GM10248 (cell line): ENCODE measurements at regions not wholly inside any gene's neighbourhood (a gene's known extent, or its start where the extent isn't known, plus 50 kb on each side); places are given as distances from the start of the nearest gene placed in this dataset.
"Not testable (repeated sequence)": the region's sequence is repeated elsewhere in the genome, so short reads cannot be mapped to it uniquely, and the experiment has no call there.

Experiments
- CTCF ChIA-PET: fragments of 300-600 bp; sonication (Branson Sonifier 250); formaldehyde crosslinking; extraction: SDS; loops from one replicate; lab custom pipeline; 2021; ENCODE audit warnings: antibody characterized with exemption; lab: Yijun Ruan, JAX
- POLR2A ChIA-PET: fragments of 350-650 bp; sonication (Branson Sonifier 250); formaldehyde crosslinking; extraction: SDS; loops from one replicate; lab custom pipeline; 2020; ENCODE audit warnings: antibody characterized with exemption; lab: Yijun Ruan, JAX
- DNase-seq: peaks from one replicate; pipeline ENCODE4 v3.0.0; 2012; ENCODE audit errors: extremely low spot score
- TF ChIP-seq, protein P1 (sequence below): IDR thresholded peaks from 2 replicates; pipeline ENCODE4 v1.5.1; 2012; ENCODE audit warnings: mild to moderate bottlenecking, low read depth; ENCODE audit errors: extremely low read depth, missing control alignments, control extremely low read depth

DNA sequence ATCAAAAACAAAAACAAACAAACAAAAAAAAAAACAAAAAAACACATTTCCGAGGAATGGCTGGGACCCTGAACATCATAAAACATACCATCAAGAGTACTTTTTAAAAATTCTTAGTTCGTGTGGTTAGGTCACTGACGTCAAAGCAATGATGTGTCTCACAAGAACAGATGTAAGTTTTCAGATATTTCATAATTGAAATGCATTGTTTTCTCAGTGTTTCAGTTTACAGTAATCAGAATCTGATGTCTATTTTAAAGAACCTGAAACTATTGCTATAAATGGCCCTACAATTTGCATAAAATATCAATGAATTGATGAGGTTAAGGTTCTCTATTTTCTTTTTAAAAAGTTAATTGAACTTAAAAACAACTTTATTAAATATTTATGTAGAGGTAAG is 103.7 kb upstream of the HGF start:
- CTCF ChIA-PET, result interaction anchor here (0.7 kb wide), 1 partner anchor 42 kb away, joined by 3 read pairs; no protein-coding TSS in a partner anchor
- TF ChIP-seq, protein P1, sequence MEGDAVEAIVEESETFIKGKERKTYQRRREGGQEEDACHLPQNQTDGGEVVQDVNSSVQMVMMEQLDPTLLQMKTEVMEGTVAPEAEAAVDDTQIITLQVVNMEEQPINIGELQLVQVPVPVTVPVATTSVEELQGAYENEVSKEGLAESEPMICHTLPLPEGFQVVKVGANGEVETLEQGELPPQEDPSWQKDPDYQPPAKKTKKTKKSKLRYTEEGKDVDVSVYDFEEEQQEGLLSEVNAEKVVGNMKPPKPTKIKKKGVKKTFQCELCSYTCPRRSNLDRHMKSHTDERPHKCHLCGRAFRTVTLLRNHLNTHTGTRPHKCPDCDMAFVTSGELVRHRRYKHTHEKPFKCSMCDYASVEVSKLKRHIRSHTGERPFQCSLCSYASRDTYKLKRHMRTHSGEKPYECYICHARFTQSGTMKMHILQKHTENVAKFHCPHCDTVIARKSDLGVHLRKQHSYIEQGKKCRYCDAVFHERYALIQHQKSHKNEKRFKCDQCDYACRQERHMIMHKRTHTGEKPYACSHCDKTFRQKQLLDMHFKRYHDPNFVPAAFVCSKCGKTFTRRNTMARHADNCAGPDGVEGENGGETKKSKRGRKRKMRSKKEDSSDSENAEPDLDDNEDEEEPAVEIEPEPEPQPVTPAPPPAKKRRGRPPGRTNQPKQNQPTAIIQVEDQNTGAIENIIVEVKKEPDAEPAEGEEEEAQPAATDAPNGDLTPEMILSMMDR, result no peak
- POLR2A ChIA-PET, result no interaction called here
- DNase-seq, result no peak

DNA sequence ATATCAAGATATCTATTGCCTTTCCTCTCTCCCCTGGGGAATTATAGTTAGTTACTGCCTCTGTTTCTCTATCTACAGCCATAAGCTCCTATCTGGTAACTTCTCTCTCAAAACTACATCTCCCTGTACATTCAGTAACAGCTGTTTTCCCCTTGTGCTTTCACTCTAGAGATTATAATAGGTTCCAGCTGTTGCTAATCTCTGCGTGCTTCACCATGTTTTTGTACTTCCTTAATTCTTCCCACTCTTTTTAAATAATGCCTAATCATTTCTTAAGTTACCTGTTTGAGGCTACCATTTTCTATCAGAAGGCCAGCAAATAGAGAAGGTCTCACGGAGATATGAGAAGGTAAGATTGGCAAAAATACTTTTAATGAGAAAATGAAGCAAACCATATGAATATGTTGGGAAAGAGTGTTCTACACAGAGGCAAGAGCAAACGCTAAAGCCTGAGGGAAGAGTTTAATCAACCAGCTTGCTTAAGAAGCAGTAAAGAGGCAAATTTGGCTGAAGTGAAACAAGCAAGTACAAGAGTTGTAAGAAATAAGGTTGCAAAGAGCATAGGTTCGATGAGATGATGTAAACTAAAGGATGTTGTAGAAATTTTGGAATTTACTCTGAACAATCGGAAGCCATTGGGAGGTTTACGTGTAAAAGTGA is 101.9 kb upstream of the HGF start:
- POLR2A ChIA-PET, result no interaction called here
- DNase-seq, result no peak
- CTCF ChIA-PET, result interaction anchor here (1.2 to 1.4 kb wide), 2 partner anchors 9 to 10 kb away, joined by 3 to 6 read pairs; no protein-coding TSS in a partner anchor
- TF ChIP-seq, protein P1, result no peak

DNA sequence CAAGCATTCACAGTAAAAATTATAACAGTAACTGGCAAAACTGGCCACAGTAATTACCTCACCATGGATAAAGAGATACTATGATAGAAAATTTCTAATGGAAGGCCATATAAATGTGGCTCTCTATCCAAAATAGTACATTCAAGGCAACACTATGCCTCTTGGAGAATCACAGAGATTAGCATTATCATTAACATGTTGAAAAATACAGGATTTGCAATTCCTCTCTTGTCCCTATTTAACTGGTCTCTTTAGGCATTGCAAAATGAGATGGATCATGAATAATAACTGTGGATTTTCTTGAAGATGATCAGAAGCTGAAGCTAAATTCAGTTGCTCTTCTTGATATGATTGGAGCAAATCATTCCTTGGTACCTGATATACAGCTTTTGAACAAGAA is 100.8 kb upstream of the HGF start:
- no peak for DNase-seq
- POLR2A ChIA-PET, result no interaction called here
- CTCF ChIA-PET, result interaction anchor here (1.4 kb wide), 1 partner anchor 9 kb away, joined by 6 read pairs; no protein-coding TSS in a partner anchor

DNA sequence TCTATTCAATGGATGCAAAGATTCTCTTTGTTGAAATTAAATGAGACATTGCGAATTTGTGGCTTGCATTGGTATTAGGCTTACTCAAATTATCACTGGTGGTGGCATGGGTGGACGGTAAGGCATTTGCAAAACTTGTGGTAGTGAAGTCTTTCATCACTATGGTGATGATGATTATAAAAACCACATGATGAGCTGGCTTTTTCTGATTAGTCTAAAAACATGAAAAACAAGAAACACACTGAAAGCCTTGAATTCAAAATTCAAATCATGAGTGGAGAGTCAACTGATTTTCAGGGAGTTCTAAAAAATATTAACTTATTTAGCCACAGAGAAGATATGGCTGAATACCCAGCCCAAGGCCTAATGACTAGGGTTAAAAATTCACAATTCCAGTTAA is 99.8 kb upstream of the HGF start:
- POLR2A ChIA-PET, result no interaction called here
- CTCF ChIA-PET, result no interaction called here
- TF ChIP-seq, protein P1, result no peak
- no peak for DNase-seq

More for the DNA sequence above, 100.8 kb upstream of the HGF start:
- TF ChIP-seq, protein P1, result no peak

DNA sequence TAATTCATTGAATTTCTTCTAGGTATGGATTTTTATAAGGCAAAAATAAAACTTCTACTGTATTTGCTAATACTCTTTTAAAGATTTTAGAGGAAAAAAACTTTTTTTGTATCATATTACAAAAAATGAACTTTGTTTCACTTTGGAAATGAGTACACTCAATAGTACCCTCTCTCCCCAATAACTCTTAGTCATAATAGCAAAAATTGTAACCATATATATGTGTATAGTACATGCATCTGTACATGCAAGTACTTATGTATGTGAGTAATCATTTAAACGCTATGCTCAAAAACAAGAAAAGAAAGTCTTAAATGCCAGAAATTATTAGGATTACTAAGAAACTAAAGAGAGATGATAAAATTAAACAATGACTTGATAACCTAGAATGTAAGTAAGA is 95.9 kb upstream of the HGF start:
- ChIA-PET POLR2A (no interaction called here), CTCF (interaction anchor here (1.1 to 1.2 kb wide), 2 partner anchors 12 to 18 kb away, joined by 4 read pairs; no protein-coding TSS in a partner anchor)
- no peak for DNase-seq
- TF ChIP-seq, protein P1, result no peak

DNA sequence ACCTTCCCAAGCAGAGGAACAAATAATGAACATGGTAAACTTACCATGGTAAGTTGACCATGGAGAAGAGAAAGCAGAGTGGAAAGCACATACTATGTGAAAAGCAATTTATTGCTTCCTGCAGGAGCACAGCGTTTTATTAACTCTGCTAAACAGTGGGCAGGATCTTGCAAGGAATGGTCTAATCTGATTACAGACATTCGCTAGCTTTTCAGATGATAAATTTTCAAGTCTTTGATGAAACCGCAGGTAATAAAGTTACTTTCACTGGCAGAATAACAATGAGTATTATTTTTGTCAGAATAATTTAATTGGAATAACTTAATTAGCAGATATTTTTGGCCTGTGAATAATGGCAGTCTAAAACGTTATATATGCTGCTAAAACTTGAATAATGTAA is 89.6 kb upstream of the HGF start:
- ChIA-PET CTCF (no interaction called here), POLR2A (no interaction called here)
- DNase-seq, result no peak
- TF ChIP-seq, protein P1, result no peak

DNA sequence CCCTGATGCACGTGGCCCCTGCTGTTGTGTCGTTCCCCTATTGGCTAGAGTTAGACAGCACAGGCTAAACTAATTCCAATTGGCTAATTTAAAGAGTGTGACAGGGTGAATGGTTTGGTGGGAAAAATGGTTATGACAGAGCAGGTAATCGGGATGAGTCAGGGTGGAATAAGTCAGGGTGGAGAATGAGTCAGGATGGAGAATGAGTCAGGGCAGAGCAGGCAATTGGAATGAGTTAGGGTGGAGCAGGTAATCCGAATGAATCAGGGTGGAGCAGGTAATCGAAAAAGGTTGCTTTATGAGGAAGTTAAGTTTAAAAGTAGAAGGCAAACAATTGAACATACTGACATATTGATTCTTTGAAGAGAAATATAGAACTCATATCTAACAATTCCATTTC is 89.0 kb upstream of the HGF start:
- CTCF ChIA-PET, POLR2A ChIA-PET: not testable (repeated sequence)

More for the DNA sequence above, 89.0 kb upstream of the HGF start:
- not testable (repeated sequence) for DNase-seq
